HFF-Myc (cell line): ENCODE measurements at regions not wholly inside any gene's neighbourhood (a gene's known extent, or its start where the extent isn't known, plus 50 kb on each side); places are given as distances from the start of the nearest gene placed in this dataset.

Source experiments
- DNase-seq: peaks from one replicate; pipeline ENCODE4 v3.0.0-alpha.2; 2011; ENCODE audit warnings: low read depth; ENCODE audit errors: extremely low read depth
- H3K4me3 ChIP-seq: replicated peaks from 2 replicates; pipeline ENCODE4 v1.5.1; 2011; ENCODE audit warnings: low read depth, mild to moderate bottlenecking, control low read depth, low read length
- CTCF ChIP-seq: IDR thresholded peaks from 2 replicates; pipeline ENCODE4 v1.5.1; 2012; ENCODE audit warnings: mild to moderate bottlenecking, low read depth, low read length, control low read depth; ENCODE audit errors: missing control alignments

GRCh38 chr3:66907136-66907535 lies 91.0 kb upstream of the KBTBD8 start:
- DNase-seq: no peak
- H3K4me3 ChIP-seq: no peak overlapping the region
- no peak for TF ChIP-seq CTCF

DNA sequence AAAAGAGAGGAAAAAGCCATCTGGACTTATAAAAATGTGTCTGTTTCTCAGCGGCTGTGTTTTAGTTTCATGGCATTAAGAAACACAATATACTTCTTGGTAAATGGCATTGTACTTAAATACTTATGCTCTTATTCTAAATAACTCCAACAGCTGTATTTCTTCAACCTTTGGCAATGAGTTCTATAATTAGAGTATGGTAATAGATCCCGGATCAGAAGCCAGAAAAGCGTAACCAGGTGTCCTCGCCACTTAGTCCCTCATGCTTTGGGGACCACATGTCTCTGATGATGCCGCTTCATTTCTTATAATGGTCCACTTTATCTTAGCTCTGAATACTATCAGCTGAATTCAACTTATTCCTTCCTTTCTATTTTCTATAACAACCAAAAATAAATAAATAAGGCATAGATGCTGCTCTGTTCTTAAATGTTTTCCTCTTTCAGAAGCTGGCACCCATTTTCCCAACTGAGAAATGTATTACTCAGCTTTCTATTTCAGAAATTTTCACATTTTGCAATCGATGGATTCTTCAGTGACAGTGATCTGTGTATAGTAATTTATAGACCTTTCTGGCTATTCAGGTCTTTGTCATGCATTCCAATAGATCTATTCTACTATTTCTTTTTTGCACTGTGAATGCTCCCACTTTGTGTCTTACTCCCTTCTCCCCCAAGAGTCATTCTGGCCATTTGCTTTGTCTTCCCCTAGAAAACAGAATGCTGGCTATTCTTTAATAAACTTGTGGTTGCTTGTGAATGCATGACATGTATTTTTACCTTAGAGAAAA lies 87.6 kb upstream of the KBTBD8 start:
- DNase-seq: no peak
- H3K4me3 ChIP-seq: no peak overlapping the region
- TF ChIP-seq CTCF: no peak

- DNase-seq: no peak
- no peak overlapping the region for H3K4me3 ChIP-seq
- TF ChIP-seq CTCF: no peak
Observed at GRCh38 chr3:66912306-66912705, 85.8 kb upstream of the KBTBD8 start.

DNA sequence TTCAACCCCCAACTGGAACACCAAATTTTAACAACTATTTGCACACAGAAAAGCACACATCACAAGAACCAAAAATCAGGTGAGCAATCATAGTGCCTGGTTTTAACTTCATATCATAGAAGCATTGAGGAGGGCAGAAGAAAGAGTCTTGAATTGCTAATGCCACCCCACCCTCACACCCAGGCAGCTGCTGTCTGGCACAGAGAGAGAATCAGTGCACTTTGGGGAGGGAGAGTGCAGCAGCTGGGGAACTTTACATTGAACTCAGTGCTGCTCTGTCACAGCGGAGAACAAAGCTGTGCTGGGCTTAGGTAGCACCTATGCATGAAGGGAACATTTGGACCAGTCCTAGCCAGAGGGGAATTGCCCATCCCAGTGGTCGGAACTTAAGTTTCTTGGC lies 76.0 kb upstream of the KBTBD8 start:
- H3K4me3 ChIP-seq: no peak overlapping the region
- DNase-seq: no peak
- no peak for TF ChIP-seq CTCF

- no peak for TF ChIP-seq CTCF
- no peak overlapping the region for H3K4me3 ChIP-seq
- no peak for DNase-seq
Observed at GRCh38 chr3:66923969-66924368, 74.1 kb upstream of the KBTBD8 start.

GRCh38 chr3:66928252-66928651 lies 69.9 kb upstream of the KBTBD8 start:
- TF ChIP-seq CTCF: no peak
- DNase-seq: no peak
- no peak overlapping the region for H3K4me3 ChIP-seq

- TF ChIP-seq CTCF: no peak
- no peak for DNase-seq
- H3K4me3 ChIP-seq: no peak overlapping the region
Observed at GRCh38 chr3:66931291-66931690, 66.8 kb upstream of the KBTBD8 start.
